ENCODE measurements at regions not wholly inside any gene's neighbourhood (a gene's known extent, or its start where the extent isn't known, plus 50 kb on each side); places are given as distances from the start of the nearest gene placed in this dataset.

GRCh38 chr3:5762506-5762905 lies 575.0 kb downstream of the EDEM1 start (continued):
- TF ChIP-seq PHB (CRISPR knock-in tag; IDR thresholded peaks at IDR 0.05): no peak
- TF ChIP-seq EZH2 (IDR thresholded peaks at IDR 0.05; ENCODE audit: borderline replicate concordance, low read depth, low read length): no peak
- no peak for TF ChIP-seq ZC3H11A (IDR thresholded peaks at IDR 0.05; ENCODE audit: low read depth, low read length)
- TF ChIP-seq ZFX (CRISPR knock-in tag; IDR thresholded peaks at IDR 0.05): no peak
- TF ChIP-seq MAFF (IDR thresholded peaks at IDR 0.05; ENCODE audit: low read length): peak; percentile 46; the same call in 1 of the 2 replicates
- peak; percentile 53 for TF ChIP-seq CCNT2 (IDR thresholded peaks at IDR 0.05; ENCODE audit: borderline replicate concordance, extremely low read depth, insufficient read length, low read depth, low read length)
- TF ChIP-seq TCF7L2 (IDR thresholded peaks at IDR 0.05; ENCODE audit: low read depth, low read length): no peak
- no peak for TF ChIP-seq EHMT2 (IDR thresholded peaks at IDR 0.05)
- TF ChIP-seq ZEB2 (IDR thresholded peaks at IDR 0.05): peak; percentile 44; the same call in 1 of the 2 replicates
- TF ChIP-seq C11orf30 (IDR thresholded peaks at IDR 0.05; ENCODE audit: low read depth): peak; percentile 79
- 0 out of 2 replicates have a peak, but pooled peaks have one; percentile 6 for TF ChIP-seq NFIC (IDR thresholded peaks at IDR 0.05)
- TF ChIP-seq ARID1B (IDR thresholded peaks at IDR 0.05): peak; percentile 84
- TF ChIP-seq CLOCK (CRISPR knock-in tag; IDR thresholded peaks at IDR 0.05; ENCODE audit: borderline replicate concordance): no peak
